CD4-positive, alpha-beta T cell treated with Interleukin-1 beta for 1 hour (primary cell): ENCODE measurements at regions not wholly inside any gene's neighbourhood (a gene's known extent, or its start where the extent isn't known, plus 50 kb on each side); places are given as distances from the start of the nearest gene placed in this dataset.
"Not testable (repeated sequence)": the region's sequence is repeated elsewhere in the genome, so short reads cannot be mapped to it uniquely, and the experiment has no call there.

Source experiments
- DNase-seq, 2 donors: peaks; one replicate each; pipeline ENCODE4 v3.0.0-alpha.2; 2020 to 2022

- no peak for DNase-seq
These were observed 102.8 kb downstream of the PLK2 start for GRCh38 chr5:58357121-58357520.

GRCh38 chr5:58356662-58357061 lies 103.2 kb downstream of the PLK2 start:
- DNase-seq, result no peak

- no peak for DNase-seq
These were observed 105.1 kb downstream of the PLK2 start for GRCh38 chr5:58354827-58355226.

- no peak for DNase-seq
These were observed 105.9 kb downstream of the PLK2 start for GRCh38 chr5:58353992-58354391.

GRCh38 chr5:58351190-58351589 lies 108.7 kb downstream of the PLK2 start:
- no peak for DNase-seq

GRCh38 chr5:58348996-58349728 lies 110.7 kb downstream of the PLK2 start:
- no peak for DNase-seq

- no peak for DNase-seq
These were observed 113.8 kb downstream of the PLK2 start for GRCh38 chr5:58346041-58346440.

GRCh38 chr5:58341476-58341875 lies 118.4 kb downstream of the PLK2 start:
- no peak for DNase-seq

- DNase-seq, result no peak
These were observed 124.4 kb downstream of the PLK2 start for GRCh38 chr5:58335518-58335917.

GRCh38 chr5:58334035-58334434 lies 125.9 kb downstream of the PLK2 start:
- no peak for DNase-seq

- no peak for DNase-seq
These were observed 129.1 kb downstream of the PLK2 start for GRCh38 chr5:58330781-58331180.

GRCh38 chr5:58327289-58327688 lies 132.6 kb downstream of the PLK2 start:
- no peak for DNase-seq

- no peak for DNase-seq
These were observed 133.9 kb downstream of the PLK2 start for GRCh38 chr5:58326022-58326421.

GRCh38 chr5:58322453-58322852 lies 137.4 kb downstream of the PLK2 start:
- DNase-seq, result no peak

GRCh38 chr5:58318468-58318867 lies 141.4 kb downstream of the PLK2 start:
- no peak for DNase-seq

GRCh38 chr5:58317808-58318207 lies 142.1 kb downstream of the PLK2 start:
- DNase-seq, result no peak

GRCh38 chr5:58317009-58317408 lies 142.9 kb downstream of the PLK2 start:
- DNase-seq, result no peak

- no peak for DNase-seq
These were observed 144.1 kb downstream of the PLK2 start for GRCh38 chr5:58315794-58316193.

- no peak for DNase-seq
These were observed 145.3 kb downstream of the PLK2 start for GRCh38 chr5:58314356-58315210.

- DNase-seq, result no peak
These were observed 147.6 kb downstream of the PLK2 start for GRCh38 chr5:58312299-58312698.

- DNase-seq, result no peak
These were observed 148.4 kb downstream of the PLK2 start for GRCh38 chr5:58311526-58311925.

- DNase-seq, result not testable (repeated sequence)
These were observed 151.5 kb downstream of the PLK2 start for GRCh38 chr5:58308384-58308783.

- DNase-seq, result no peak
These were observed 159.5 kb downstream of the PLK2 start for GRCh38 chr5:58300346-58300895.

GRCh38 chr5:58299256-58299655 lies 160.6 kb downstream of the PLK2 start:
- no peak for DNase-seq
